Ovary (tissue), 3 donors: ENCODE measurements at regions not wholly inside any gene's neighbourhood (a gene's known extent, or its start where the extent isn't known, plus 50 kb on each side); places are given as distances from the start of the nearest gene placed in this dataset.

ENCODE experiments used
- EP300 ChIP-seq: sonication (generic); formaldehyde crosslinking; IDR thresholded peaks from one replicate; pipeline ENCODE4 v1.6.1; 2017; ENCODE audit warnings: antibody characterized with exemption
- POLR2A ChIP-seq: fragments of 450-650 bp; IDR thresholded peaks from one replicate; pipeline ENCODE4 v1.6.1; 2017; ENCODE audit warnings: antibody characterized with exemption, mild to moderate bottlenecking, moderate library complexity
- TF ChIP-seq, protein P1 (sequence below), 3 donors: fragments of 450-650 bp in 2 of 3; fragments of 200-600 bp in 1 of 3; IDR thresholded peaks; one replicate each; pipeline versions ENCODE4 v1.5.1 to v1.8.0; 2016 to 2022; ENCODE audit warnings: antibody characterized with exemption in 3 of 3, mild to moderate bottlenecking in 1 of 3
- donor health status: DM: no; HTN: no; CAD: no.

GRCh38 chr1:60510162-60510561, 436.6 kb upstream of the C1orf87 start:
- TF ChIP-seq POLR2A: no peak
- TF ChIP-seq, protein P1, sequence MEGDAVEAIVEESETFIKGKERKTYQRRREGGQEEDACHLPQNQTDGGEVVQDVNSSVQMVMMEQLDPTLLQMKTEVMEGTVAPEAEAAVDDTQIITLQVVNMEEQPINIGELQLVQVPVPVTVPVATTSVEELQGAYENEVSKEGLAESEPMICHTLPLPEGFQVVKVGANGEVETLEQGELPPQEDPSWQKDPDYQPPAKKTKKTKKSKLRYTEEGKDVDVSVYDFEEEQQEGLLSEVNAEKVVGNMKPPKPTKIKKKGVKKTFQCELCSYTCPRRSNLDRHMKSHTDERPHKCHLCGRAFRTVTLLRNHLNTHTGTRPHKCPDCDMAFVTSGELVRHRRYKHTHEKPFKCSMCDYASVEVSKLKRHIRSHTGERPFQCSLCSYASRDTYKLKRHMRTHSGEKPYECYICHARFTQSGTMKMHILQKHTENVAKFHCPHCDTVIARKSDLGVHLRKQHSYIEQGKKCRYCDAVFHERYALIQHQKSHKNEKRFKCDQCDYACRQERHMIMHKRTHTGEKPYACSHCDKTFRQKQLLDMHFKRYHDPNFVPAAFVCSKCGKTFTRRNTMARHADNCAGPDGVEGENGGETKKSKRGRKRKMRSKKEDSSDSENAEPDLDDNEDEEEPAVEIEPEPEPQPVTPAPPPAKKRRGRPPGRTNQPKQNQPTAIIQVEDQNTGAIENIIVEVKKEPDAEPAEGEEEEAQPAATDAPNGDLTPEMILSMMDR (IDR thresholded peaks at IDR 0.05): no peak
- no peak for TF ChIP-seq EP300
